HG02938 (cell line): ENCODE measurements at regions not wholly inside any gene's neighbourhood (a gene's known extent, or its start where the extent isn't known, plus 50 kb on each side); places are given as distances from the start of the nearest gene placed in this dataset.

Source experiments
- ATAC-seq: cut with Tn5 transposase; IDR thresholded peaks from one replicate; pipeline ENCODE4 v1.9.1; 2021; ENCODE audit warnings: mild to moderate bottlenecking, moderate library complexity; ENCODE audit not compliant: unreplicated experiment

DNA sequence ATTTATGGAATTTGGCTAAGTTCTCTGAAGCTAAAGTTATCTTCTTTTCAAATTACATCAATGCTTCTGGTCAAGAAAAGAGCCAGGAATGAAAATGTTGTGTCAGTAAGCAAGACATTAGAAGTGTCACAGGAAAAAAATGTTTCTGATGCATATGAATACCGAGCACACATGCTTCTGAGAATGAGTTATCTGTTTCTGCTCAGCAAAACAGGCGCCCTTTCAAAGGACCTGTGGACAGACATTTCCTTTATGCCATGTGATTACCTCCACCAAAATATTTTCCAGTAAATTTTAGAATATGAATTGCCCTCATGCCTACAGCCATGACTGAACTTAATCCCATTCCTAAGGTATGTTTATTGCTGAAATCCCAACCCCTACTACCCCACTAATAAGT is 55.4 kb upstream of the RNF180 start:
- ATAC-seq: no peak

DNA sequence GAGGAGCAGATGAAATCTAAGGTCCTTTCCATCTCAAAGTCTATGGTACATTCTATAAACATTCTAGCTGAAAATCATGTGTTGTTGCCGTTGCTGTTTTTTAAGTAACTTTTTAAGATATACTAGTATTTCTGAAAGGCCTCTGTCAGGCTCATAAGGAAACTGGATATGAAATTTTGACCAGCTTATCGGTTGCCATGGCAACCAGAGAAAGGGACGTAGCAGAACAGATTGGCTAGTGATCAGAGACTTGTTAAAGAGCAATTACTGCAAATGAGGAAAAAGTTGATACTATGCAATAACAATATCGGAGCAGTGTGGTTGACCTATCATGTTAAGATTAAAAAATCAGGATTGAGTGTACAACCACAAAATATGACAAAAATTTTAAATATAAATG is 57.0 kb upstream of the RNF180 start:
- ATAC-seq: no peak

DNA sequence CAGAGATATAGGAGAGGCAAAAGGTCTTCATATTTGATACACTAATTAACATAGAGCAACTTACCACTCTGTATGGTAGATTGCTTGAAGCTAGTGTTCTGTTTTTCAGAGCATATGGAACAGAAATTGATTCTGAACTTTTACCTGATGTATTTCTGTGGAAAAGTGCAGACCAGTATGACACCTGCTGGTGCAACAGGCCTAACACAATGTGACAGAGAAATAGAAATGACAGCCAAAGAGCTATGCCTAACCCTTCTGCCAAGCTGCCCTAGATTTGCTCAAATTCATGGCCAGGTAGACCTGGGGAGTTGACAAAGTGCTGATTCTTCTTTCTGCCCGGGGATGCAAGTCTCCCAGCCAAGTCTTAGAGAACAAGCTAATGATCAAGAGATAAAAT is 65.4 kb upstream of the RNF180 start:
- no peak for ATAC-seq

DNA sequence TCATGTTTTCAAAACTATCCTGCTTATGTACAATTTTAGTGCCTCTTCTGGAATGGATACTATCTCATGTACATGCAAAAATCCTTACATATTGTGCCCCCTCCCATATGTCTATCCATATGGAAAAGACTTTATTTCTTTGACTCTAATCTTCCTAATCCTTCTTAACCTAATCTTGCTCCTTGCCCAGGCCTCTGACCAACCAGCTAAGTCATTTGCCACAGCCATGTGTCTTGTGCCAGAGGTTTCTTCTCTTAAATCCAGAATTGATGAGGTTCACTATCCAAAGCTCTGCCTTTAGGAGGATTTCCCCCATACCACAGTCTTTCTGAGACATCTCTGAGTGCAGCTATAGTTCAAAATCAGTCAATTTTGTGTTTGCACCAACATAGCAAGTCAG is 68.9 kb upstream of the RNF180 start:
- no peak for ATAC-seq

DNA sequence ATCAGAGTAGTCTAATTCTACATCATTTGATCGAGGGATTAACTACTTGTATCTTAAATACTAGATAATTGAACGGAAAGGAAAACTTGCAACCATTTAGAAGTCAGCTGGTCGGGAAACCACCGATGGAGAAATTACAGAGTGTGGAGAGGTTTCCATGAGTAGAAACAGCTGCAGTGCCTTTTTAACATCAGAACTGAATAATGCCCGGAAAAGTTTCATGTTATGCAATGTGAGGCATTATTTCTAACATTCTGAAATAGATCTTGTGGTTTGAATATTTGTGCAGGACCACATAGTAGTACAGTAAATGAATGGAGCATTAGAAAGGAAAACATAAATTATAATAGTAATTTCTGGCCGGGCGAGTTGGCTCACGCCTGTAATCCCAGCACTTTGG is 88.1 kb upstream of the RNF180 start:
- no peak for ATAC-seq

DNA sequence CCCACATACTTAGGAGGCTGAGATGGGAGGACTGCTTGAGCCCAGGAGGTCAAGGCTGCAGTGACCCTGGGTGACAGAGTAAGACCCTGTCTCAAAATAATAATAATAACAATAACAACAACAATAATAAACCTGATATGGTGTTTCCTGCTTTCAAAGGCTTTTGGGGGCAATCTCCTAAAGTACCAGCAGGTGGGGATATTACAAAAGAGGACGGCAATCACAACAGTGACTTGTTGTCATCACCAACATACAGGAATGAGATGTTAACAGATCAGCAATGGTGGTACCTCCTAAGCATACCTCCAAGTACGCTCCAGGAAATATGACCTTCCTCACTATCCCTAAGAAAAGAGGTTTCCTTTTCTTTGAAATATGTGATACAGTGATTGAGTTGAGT is 91.1 kb upstream of the RNF180 start:
- ATAC-seq: peak; percentile 90

DNA sequence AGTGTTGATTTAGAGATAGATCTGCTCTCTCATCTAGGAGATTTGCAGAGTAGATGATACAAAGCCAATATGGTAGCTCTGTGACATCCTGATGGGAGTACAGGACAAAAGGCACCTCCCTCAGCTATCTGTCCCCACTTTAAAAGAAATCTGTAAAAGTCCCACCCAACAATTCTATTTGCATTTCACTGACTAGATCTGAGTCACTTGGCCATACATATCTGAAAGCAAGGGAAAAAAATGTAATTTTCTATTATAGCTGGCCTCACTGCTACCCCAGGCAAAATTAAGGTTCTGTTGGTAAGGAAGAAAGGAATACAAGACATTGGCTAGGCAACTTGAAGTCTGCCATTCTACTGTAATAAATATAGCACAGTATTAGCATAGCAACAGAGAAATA is 96.2 kb upstream of the RNF180 start:
- ATAC-seq: no peak

DNA sequence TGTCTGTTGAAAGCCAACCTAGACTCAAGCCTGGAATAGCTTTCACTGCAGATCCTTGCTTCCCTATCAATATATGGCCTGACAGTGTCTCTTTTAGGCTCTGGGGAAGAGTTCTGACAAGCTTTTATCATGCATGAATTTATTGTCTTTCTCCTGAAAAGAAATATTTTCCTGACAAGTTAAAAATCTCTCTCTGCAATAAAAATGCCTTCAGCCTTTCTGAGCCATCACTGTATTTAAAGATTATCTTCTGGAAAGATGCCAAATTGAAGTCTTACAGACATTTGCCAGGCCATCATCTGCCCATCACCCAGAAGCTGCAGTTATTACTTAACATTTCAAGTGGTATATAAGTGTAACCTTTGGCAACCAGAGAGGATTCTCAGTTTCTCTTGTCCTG is 88.1 kb upstream of the HTR1A start:
- no peak for ATAC-seq

DNA sequence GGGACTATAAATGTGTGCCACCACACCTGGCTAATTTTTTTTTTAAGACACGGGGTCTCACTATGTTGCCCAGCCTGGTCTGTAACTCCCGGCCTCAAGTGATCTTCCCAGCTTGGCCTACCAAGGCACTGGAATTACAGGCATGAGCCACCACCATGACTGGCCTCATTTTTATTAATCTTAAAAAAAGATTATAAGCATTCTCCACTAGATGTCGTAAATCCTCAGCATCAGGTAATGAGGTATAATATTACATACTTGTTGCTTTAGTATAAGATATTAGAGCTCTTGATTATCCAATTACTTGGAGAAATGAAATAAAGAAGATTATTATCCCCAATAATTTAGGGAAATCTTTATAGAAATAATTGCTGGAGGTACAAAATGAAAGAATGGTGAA is 78.2 kb upstream of the HTR1A start:
- no peak for ATAC-seq

DNA sequence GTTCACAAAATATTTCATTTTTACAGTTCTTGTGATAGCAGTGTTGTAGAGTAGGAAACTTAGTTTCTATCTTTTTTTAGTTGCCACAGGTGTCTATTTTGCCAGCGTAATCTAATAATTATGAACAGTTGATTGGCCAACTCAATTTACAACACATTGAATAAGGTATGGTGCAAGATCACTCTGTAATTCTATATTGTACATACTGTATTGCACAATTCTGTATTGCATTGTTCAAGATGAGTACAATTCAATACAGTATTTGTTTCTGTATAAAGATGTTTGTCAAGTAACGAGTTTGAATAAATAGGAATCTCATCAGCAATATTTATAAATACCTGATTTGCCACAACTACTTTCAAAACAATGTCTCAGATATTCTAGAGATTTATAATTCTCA is 64.2 kb upstream of the HTR1A start:
- no peak for ATAC-seq

DNA sequence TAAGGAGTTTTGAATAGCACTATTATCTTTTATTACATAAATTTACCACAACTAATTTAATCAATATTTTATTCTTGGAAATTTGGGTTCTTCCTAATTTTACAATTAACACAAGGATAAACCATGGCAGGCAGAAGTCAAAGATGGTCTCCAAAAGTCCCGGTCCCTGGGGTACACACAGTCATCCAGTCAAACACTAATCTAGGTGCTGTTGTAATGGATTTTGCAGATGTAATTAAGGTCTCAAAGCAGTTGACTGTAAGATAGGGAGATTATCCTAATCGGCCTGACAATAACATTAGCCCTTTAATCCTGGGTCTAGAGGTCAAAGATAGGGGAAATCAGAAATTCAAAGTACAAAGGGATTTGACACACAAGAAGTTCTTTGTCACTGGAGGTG is 57.5 kb upstream of the HTR1A start:
- no peak for ATAC-seq

DNA sequence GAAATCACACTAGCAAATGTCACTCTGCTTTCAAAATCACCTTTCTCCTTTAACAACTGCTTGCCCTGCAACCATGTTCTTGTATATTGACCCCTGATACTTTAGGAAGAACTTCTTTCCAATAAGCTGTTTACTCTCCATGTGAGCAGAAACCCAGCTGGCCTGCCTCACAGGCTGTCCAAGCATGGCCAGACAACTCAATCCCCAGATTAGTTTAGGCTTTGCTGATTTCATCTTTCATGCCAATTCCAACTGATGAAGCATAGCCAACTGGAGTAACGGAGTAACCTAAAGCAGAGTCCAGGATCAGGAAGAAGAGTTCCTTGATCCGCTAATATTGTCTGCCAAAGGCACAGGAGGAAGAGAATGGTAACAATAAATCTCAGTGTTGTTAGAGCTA is 56.7 kb upstream of the HTR1A start:
- ATAC-seq: no peak

DNA sequence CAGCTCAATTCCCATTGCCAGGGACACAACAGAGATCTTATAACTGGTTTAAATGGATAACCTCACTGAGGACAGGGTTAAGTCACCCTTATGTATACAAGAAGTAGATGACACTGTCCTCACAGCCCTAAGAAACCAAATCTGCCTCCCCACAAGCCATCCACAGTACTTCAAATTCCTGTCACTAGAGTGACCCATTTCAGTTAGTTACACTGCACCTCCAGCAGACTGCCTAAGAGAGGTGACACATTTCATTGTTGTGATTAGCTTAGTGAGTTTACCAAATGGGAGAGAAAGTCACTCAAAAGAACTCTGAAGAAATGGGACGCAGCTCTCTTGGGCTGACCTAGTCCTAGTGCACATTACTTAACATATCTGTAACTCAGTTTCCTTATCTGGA is 53.6 kb upstream of the HTR1A start:
- no peak for ATAC-seq
